Thoracic aorta (tissue), 2 donors: ENCODE measurements at regions not wholly inside any gene's neighbourhood (a gene's known extent, or its start where the extent isn't known, plus 50 kb on each side); places are given as distances from the start of the nearest gene placed in this dataset.

ENCODE experiments used
- ATAC-seq: fragments of 150-250 bp; one replicate; pipeline ENCODE4 v1.8.0; 2017; ENCODE audit warnings: low read depth; ENCODE audit not compliant: insufficient number of reproducible peaks, low FRiP score
- DNase-seq: peaks from one replicate; pipeline ENCODE4 v3.0.0-alpha.2; 2020; ENCODE audit warnings: low spot score
- H3K27ac ChIP-seq, 2 donors: fragments of 200-600 bp; sonication (generic); 1 replicate in 1 of 2; 2 replicates in 1 of 2; pipeline ENCODE4 v1.5.1; 2016; ENCODE audit warnings: mild to moderate bottlenecking in 2 of 2, moderate library complexity in 2 of 2
- H3K27me3 ChIP-seq: fragments of 200-600 bp; sonication (generic); replicated peaks from 2 replicates; pipeline ENCODE4 v1.6.0; 2016; ENCODE audit warnings: mild to moderate bottlenecking; ENCODE audit not compliant: insufficient read depth
- H3K36me3 ChIP-seq: fragments of 200-600 bp; sonication (generic); one replicate; pipeline ENCODE4 v1.5.1; 2016
- H3K4me1 ChIP-seq, 2 donors: fragments of 200-600 bp; sonication (generic); 1 replicate in 1 of 2; 2 replicates in 1 of 2; pipeline versions ENCODE4 v1.5.1 to v1.6.0; 2016; ENCODE audit warnings: low read depth in 2 of 2, mild to moderate bottlenecking in 1 of 2; ENCODE audit not compliant: control insufficient read depth in 1 of 2
- H3K4me3 ChIP-seq: fragments of 200-600 bp; sonication (generic); 2 replicates; pipeline ENCODE4 v1.5.1; 2016; ENCODE audit warnings: mild to moderate bottlenecking
- H3K9me3 ChIP-seq: fragments of 200-600 bp; sonication (generic); 2 replicates; pipeline ENCODE4 v1.5.1; 2016
- CTCF ChIP-seq: fragments of 200-600 bp; sonication (generic); IDR thresholded peaks from one replicate; pipeline ENCODE4 v1.5.1; 2019; ENCODE audit warnings: antibody characterized with exemption

- Histone ChIP-seq H3K9me3 (no peaks in the 10 kb centered on the region), H3K27me3 (no peaks in the 10 kb centered on the region), H3K27ac (no peak overlapping the region), H3K4me3 (no peak overlapping the region), H3K4me1 (no peaks in the 10 kb centered on the region), H3K36me3 (no peaks in the 10 kb centered on the region)
- no peak for DNase-seq
- TF ChIP-seq CTCF: no peak
- no peak for ATAC-seq
Measured at GRCh38 chr6:8991844-8992243, 556.5 kb upstream of the SLC35B3 start.

- Histone ChIP-seq H3K36me3 (no peaks in the 10 kb centered on the region), H3K27ac (no peak overlapping the region), H3K4me1 (no peaks in the 10 kb centered on the region), H3K27me3 (no peaks in the 10 kb centered on the region), H3K9me3 (no peaks in the 10 kb centered on the region), H3K4me3 (no peak overlapping the region)
- no peak for TF ChIP-seq CTCF
- ATAC-seq (no peak), DNase-seq (no peak)
Measured at GRCh38 chr6:8990075-8990474, 554.7 kb upstream of the SLC35B3 start.

GRCh38 chr6:8983202-8983688 lies 547.9 kb upstream of the SLC35B3 start:
- ATAC-seq (no peak), DNase-seq (peak; percentile 9)
- Histone ChIP-seq H3K4me1 (no peaks in the 10 kb centered on the region), H3K9me3 (no peaks in the 10 kb centered on the region), H3K27ac (no peak overlapping the region), H3K27me3 (no peaks in the 10 kb centered on the region), H3K4me3 (no peak overlapping the region), H3K36me3 (no peaks in the 10 kb centered on the region)
- TF ChIP-seq CTCF: peak; percentile 80

GRCh38 chr6:8982668-8983067 lies 547.3 kb upstream of the SLC35B3 start:
- no peak overlapping the region for H3K4me3 ChIP-seq
- no peak for DNase-seq

GRCh38 chr6:8973395-8973794 lies 538.0 kb upstream of the SLC35B3 start:
- no peak for TF ChIP-seq CTCF
- ATAC-seq (no peak), DNase-seq (no peak)
- H3K4me3 ChIP-seq: no peak overlapping the region
- no peaks in the 10 kb centered on the region for H3K4me1 ChIP-seq
- no peak overlapping the region for H3K27ac ChIP-seq
- no peaks in the 10 kb centered on the region for H3K36me3 ChIP-seq
- H3K27me3 ChIP-seq: no peaks in the 10 kb centered on the region
- H3K9me3 ChIP-seq: peaks cover 5% of the 10 kb centered on the region

More at GRCh38 chr6:8982668-8983067, 547.3 kb upstream of the SLC35B3 start:
- no peaks in the 10 kb centered on the region for H3K4me1 ChIP-seq
- TF ChIP-seq CTCF: no peak
- no peak for ATAC-seq
- H3K27me3 ChIP-seq: no peaks in the 10 kb centered on the region
- H3K27ac ChIP-seq: no peak overlapping the region
- no peaks in the 10 kb centered on the region for H3K36me3 ChIP-seq
- no peaks in the 10 kb centered on the region for H3K9me3 ChIP-seq
